ENCODE measurements at regions not wholly inside any gene's neighbourhood (a gene's known extent, or its start where the extent isn't known, plus 50 kb on each side); places are given as distances from the start of the nearest gene placed in this dataset.

GRCh38 chr17:70017112-70017511 lies 57.9 kb upstream of the KCNJ16 start:
- H3K9me3 ChIP-seq (ENCODE audit: control insufficient read depth in 1 of 2, low read length in 2 of 2): no peaks in the 10 kb centered on the region
- no peaks in the 10 kb centered on the region for H3K4me1 ChIP-seq (ENCODE audit: insufficient read depth, low read length)
- Mint-ChIP-seq H3K27me3 (no peaks in the 10 kb centered on the region), H3K4me3 (no peak overlapping the region), H3K9me3 (peaks cover 0 to 2% (median 0%) of the 10 kb centered on the region in 8 donors), H3K36me3 (no peaks in the 10 kb centered on the region), H3K4me1 (no peaks in the 10 kb centered on the region), H3K27ac (no peak overlapping the region)
- no peak overlapping the region for H3K4me3 ChIP-seq (ENCODE audit: low read length in 2 of 2)
- H3K27me3 ChIP-seq (ENCODE audit: insufficient read depth, low read length): no peaks in the 10 kb centered on the region
- no peak for DNase-seq
- POLR2A ChIA-PET (ENCODE audit: partially characterized antibody): no interaction called here
- H3K36me3 ChIP-seq (ENCODE audit: insufficient read depth, low read length): no peaks in the 10 kb centered on the region
- intact Hi-C loops (cut with micrococcal nuclease): no loop called here
- CTCF ChIA-PET (ENCODE audit: partially characterized antibody): no interaction called here
- no peak overlapping the region for H3K27ac ChIP-seq (ENCODE audit: low read depth, low read length)

- Histone ChIP-seq H3K4me1 (ENCODE audit: insufficient read depth, low read length) (no peaks in the 10 kb centered on the region), H3K4me3 (ENCODE audit: low read length in 2 of 2) (no peak overlapping the region), H3K27ac (ENCODE audit: low read depth, low read length) (no peak overlapping the region), H3K36me3 (ENCODE audit: insufficient read depth, low read length) (no peaks in the 10 kb centered on the region), H3K27me3 (ENCODE audit: insufficient read depth, low read length) (no peaks in the 10 kb centered on the region), H3K9me3 (ENCODE audit: control insufficient read depth in 1 of 2, low read length in 2 of 2) (no peaks in the 10 kb centered on the region)
- POLR2A ChIA-PET (ENCODE audit: partially characterized antibody): no interaction called here
- CTCF ChIA-PET (ENCODE audit: partially characterized antibody): no interaction called here
- Mint-ChIP-seq H3K27ac (no peak overlapping the region), H3K4me3 (no peak overlapping the region), H3K27me3 (no peaks in the 10 kb centered on the region), H3K4me1 (no peaks in the 10 kb centered on the region), H3K36me3 (no peaks in the 10 kb centered on the region), H3K9me3 (peaks cover 0 to 2% (median 0%) of the 10 kb centered on the region in 8 donors)
- intact Hi-C loops (cut with micrococcal nuclease): no loop called here
- DNase-seq: no peak
Observed at GRCh38 chr17:70017941-70018340, 57.1 kb upstream of the KCNJ16 start.

GRCh38 chr17:70021726-70022125 lies 53.3 kb upstream of the KCNJ16 start:
- Histone ChIP-seq H3K4me1 (ENCODE audit: insufficient read depth, low read length) (no peaks in the 10 kb centered on the region), H3K27me3 (ENCODE audit: insufficient read depth, low read length) (no peaks in the 10 kb centered on the region), H3K36me3 (ENCODE audit: insufficient read depth, low read length) (no peaks in the 10 kb centered on the region), H3K9me3 (ENCODE audit: control insufficient read depth in 1 of 2, low read length in 2 of 2) (no peaks in the 10 kb centered on the region), H3K4me3 (ENCODE audit: low read length in 2 of 2) (no peak overlapping the region), H3K27ac (ENCODE audit: low read depth, low read length) (no peak overlapping the region)
- Mint-ChIP-seq H3K36me3 (no peaks in the 10 kb centered on the region), H3K27ac (no peak overlapping the region), H3K27me3 (no peaks in the 10 kb centered on the region), H3K4me1 (no peaks in the 10 kb centered on the region), H3K9me3 (no peaks in the 10 kb centered on the region), H3K4me3 (no peak overlapping the region)
- intact Hi-C loops (cut with micrococcal nuclease): no loop called here
- CTCF ChIA-PET (ENCODE audit: partially characterized antibody): no interaction called here
- DNase-seq: no peak
- POLR2A ChIA-PET (ENCODE audit: partially characterized antibody): no interaction called here

GRCh38 chr17:70022175-70022574 lies 52.9 kb upstream of the KCNJ16 start:
- Mint-ChIP-seq H3K9me3 (peaks cover 0 to 2% (median 0%) of the 10 kb centered on the region in 8 donors), H3K36me3 (no peaks in the 10 kb centered on the region), H3K27me3 (no peaks in the 10 kb centered on the region), H3K4me1 (no peaks in the 10 kb centered on the region), H3K27ac (no peak overlapping the region), H3K4me3 (no peak overlapping the region)
- DNase-seq: no peak
- Histone ChIP-seq H3K9me3 (ENCODE audit: control insufficient read depth in 1 of 2, low read length in 2 of 2) (no peaks in the 10 kb centered on the region), H3K4me1 (ENCODE audit: insufficient read depth, low read length) (no peaks in the 10 kb centered on the region), H3K36me3 (ENCODE audit: insufficient read depth, low read length) (no peaks in the 10 kb centered on the region), H3K27ac (ENCODE audit: low read depth, low read length) (no peak overlapping the region), H3K4me3 (ENCODE audit: low read length in 2 of 2) (no peak overlapping the region), H3K27me3 (ENCODE audit: insufficient read depth, low read length) (no peaks in the 10 kb centered on the region)
- ChIA-PET CTCF (ENCODE audit: partially characterized antibody) (no interaction called here), POLR2A (ENCODE audit: partially characterized antibody) (no interaction called here)
- intact Hi-C loops (cut with micrococcal nuclease): no loop called here

- H3K4me3 ChIP-seq (ENCODE audit: low read length in 2 of 2): no peak overlapping the region
- no peak overlapping the region for H3K27ac Mint-ChIP-seq
- intact Hi-C loops (cut with micrococcal nuclease): no loop called here
Observed at GRCh38 chr17:70024253-70024652, 50.8 kb upstream of the KCNJ16 start.

More at GRCh38 chr17:70024253-70024652, 50.8 kb upstream of the KCNJ16 start:
- Mint-ChIP-seq H3K27me3 (no peaks in the 10 kb centered on the region), H3K9me3 (peaks cover 0 to 3% (median 0%) of the 10 kb centered on the region in 8 donors), H3K4me1 (no peaks in the 10 kb centered on the region), H3K36me3 (no peaks in the 10 kb centered on the region), H3K4me3 (no peak overlapping the region)
- H3K9me3 ChIP-seq (ENCODE audit: control insufficient read depth in 1 of 2, low read length in 2 of 2): no peaks in the 10 kb centered on the region
- H3K36me3 ChIP-seq (ENCODE audit: insufficient read depth, low read length): no peaks in the 10 kb centered on the region
- DNase-seq: no peak
- no peaks in the 10 kb centered on the region for H3K27me3 ChIP-seq (ENCODE audit: insufficient read depth, low read length)
- ChIA-PET CTCF (ENCODE audit: partially characterized antibody) (no interaction called here), POLR2A (ENCODE audit: partially characterized antibody) (no interaction called here)
- no peak overlapping the region for H3K27ac ChIP-seq (ENCODE audit: low read depth, low read length)
- H3K4me1 ChIP-seq (ENCODE audit: insufficient read depth, low read length): no peaks in the 10 kb centered on the region
